ENCODE measurements at regions not wholly inside any gene's neighbourhood (a gene's known extent, or its start where the extent isn't known, plus 50 kb on each side); places are given as distances from the start of the nearest gene placed in this dataset.

- Histone ChIP-seq H3K27ac (ENCODE audit: low read length) (no peak overlapping the region), H3K36me3 (ENCODE audit: insufficient read depth, low read length) (no peaks in the 10 kb centered on the region), H3K27me3 (ENCODE audit: insufficient read depth, low read depth, low read length) (no peaks in the 10 kb centered on the region), H2AFZ (ENCODE audit: low read depth, low read length) (no peak overlapping the region), H3K79me2 (replicated peaks; ENCODE audit: insufficient read depth, low read length) (no peaks in the 10 kb centered on the region), H3F3A (ENCODE audit: insufficient read depth, low read length, poor library complexity, severe bottlenecking) (no peaks in the 10 kb centered on the region), H3K9me2 (ENCODE audit: insufficient read depth, low read length) (no peaks in the 10 kb centered on the region), H3K4me2 (ENCODE audit: low read length) (no peak overlapping the region), H4K20me1 (ENCODE audit: insufficient read depth) (no peaks in the 10 kb centered on the region), H3K4me3 (ENCODE audit: low read length) (no peak overlapping the region), H3K9ac (ENCODE audit: low read length) (no peak overlapping the region), H3K9me3 (ENCODE audit: low read length) (no peaks in the 10 kb centered on the region)
- no peak for TF ChIP-seq RAD21 (conservative IDR thresholded peaks at IDR 0.05)
Measured at GRCh38 chr11:116111546-116111945, 607.3 kb upstream of the CADM1 start.

- Histone ChIP-seq H3K9ac (ENCODE audit: low read length) (no peak overlapping the region), H3K4me3 (ENCODE audit: low read length) (no peak overlapping the region), H3K36me3 (ENCODE audit: insufficient read depth, low read length) (no peaks in the 10 kb centered on the region), H3F3A (ENCODE audit: insufficient read depth, low read length, poor library complexity, severe bottlenecking) (no peaks in the 10 kb centered on the region), H3K27ac (ENCODE audit: low read length) (no peak overlapping the region), H3K9me2 (ENCODE audit: insufficient read depth, low read length) (no peaks in the 10 kb centered on the region), H2AFZ (ENCODE audit: low read depth, low read length) (no peak overlapping the region), H3K9me3 (ENCODE audit: low read length) (no peaks in the 10 kb centered on the region), H3K79me2 (replicated peaks; ENCODE audit: insufficient read depth, low read length) (no peaks in the 10 kb centered on the region), H3K27me3 (ENCODE audit: insufficient read depth, low read depth, low read length) (no peaks in the 10 kb centered on the region), H4K20me1 (ENCODE audit: insufficient read depth) (no peaks in the 10 kb centered on the region), H3K4me2 (ENCODE audit: low read length) (no peak overlapping the region)
- TF ChIP-seq POLR2AphosphoS5 (IDR thresholded peaks at IDR 0.05): no peak
- TF ChIP-seq TAF1 (IDR thresholded peaks at IDR 0.05; ENCODE audit: low read depth): no peak
- TF ChIP-seq EP300 (conservative IDR thresholded peaks at IDR 0.05; ENCODE audit: poor library complexity, severe bottlenecking): no peak
- no peak for TF ChIP-seq RAD21 (conservative IDR thresholded peaks at IDR 0.05)
- no peak for TF ChIP-seq REST (IDR thresholded peaks at IDR 0.05; ENCODE audit: borderline replicate concordance)
- no peak for TF ChIP-seq EZH2 (IDR thresholded peaks at IDR 0.05; ENCODE audit: borderline replicate concordance, insufficient read depth, low read length, poor library complexity, severe bottlenecking)
- TF ChIP-seq CTCF (IDR thresholded peaks at IDR 0.05; ENCODE audit: poor library complexity, severe bottlenecking): no peak
- TF ChIP-seq SMC3 (conservative IDR thresholded peaks at IDR 0.05; ENCODE audit: poor library complexity): no peak
- no peak for TF ChIP-seq MXI1 (conservative IDR thresholded peaks at IDR 0.05; ENCODE audit: poor library complexity, severe bottlenecking)
Measured at GRCh38 chr11:116110802-116111201, 606.6 kb upstream of the CADM1 start.

- Histone ChIP-seq H3K9me3 (ENCODE audit: low read length) (no peaks in the 10 kb centered on the region), H3K4me3 (ENCODE audit: low read length) (no peak overlapping the region), H3K9ac (ENCODE audit: low read length) (no peak overlapping the region), H3K36me3 (ENCODE audit: insufficient read depth, low read length) (no peaks in the 10 kb centered on the region), H2AFZ (ENCODE audit: low read depth, low read length) (no peak overlapping the region), H3K27me3 (ENCODE audit: insufficient read depth, low read depth, low read length) (no peaks in the 10 kb centered on the region), H3K4me2 (ENCODE audit: low read length) (no peak overlapping the region), H3K9me2 (ENCODE audit: insufficient read depth, low read length) (no peaks in the 10 kb centered on the region), H3K27ac (ENCODE audit: low read length) (no peak overlapping the region), H4K20me1 (ENCODE audit: insufficient read depth) (no peaks in the 10 kb centered on the region), H3K79me2 (replicated peaks; ENCODE audit: insufficient read depth, low read length) (no peaks in the 10 kb centered on the region), H3F3A (ENCODE audit: insufficient read depth, low read length, poor library complexity, severe bottlenecking) (no peaks in the 10 kb centered on the region)
- TF ChIP-seq MXI1 (conservative IDR thresholded peaks at IDR 0.05; ENCODE audit: poor library complexity, severe bottlenecking) (no peak), SMC3 (conservative IDR thresholded peaks at IDR 0.05; ENCODE audit: poor library complexity) (no peak), TAF1 (IDR thresholded peaks at IDR 0.05; ENCODE audit: low read depth) (no peak), EP300 (conservative IDR thresholded peaks at IDR 0.05; ENCODE audit: poor library complexity, severe bottlenecking) (no peak)
Measured at GRCh38 chr11:116110356-116110755, 606.1 kb upstream of the CADM1 start.

All from neural cell (in vitro differentiated cells).